HG02610 (cell line): ENCODE measurements at regions not wholly inside any gene's neighbourhood (a gene's known extent, or its start where the extent isn't known, plus 50 kb on each side); places are given as distances from the start of the nearest gene placed in this dataset.

Experiments
- ATAC-seq: cut with Tn5 transposase; IDR thresholded peaks from one replicate; pipeline ENCODE4 v1.9.1; 2021; ENCODE audit warnings: mild to moderate bottlenecking, moderate library complexity; ENCODE audit not compliant: unreplicated experiment

DNA sequence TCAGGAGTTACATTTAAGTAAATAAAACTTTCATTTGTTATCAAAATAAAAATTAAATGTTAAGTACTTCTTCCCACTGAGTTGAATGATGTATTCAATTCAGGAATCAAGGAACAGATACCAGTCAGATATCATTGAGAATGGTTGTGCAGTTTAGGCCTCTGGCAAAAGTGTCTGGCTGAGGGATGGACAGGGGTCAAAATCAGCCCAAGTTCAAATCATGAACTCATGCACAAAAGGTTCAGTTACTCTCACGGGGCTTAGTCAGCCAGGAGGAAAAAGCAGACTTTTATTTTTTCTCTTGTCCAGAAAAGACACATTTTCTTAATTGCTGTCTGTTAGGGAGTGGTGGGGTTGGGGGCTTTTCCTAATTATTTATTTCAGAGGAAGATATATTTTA, 166.3 kb downstream of the RASSF9 start:
- ATAC-seq, result no peak

DNA sequence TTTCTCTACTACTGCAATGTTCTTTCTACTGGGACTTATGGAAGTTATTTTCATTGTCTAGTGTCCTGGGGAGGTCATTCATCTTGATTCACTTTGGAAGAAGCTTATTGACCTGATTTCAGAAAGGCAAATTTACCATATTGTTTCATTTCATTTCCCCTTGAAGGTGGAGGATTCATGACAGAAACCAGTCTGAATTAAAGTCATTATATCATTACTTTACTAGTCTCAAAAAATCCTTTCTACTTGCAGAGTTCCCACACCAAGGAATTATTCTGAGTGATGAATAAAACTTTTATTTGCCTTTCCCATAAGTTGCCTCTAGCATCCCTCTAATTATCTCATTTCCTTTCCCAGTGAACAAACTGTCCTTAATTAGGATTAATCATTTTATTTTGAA, 163.8 kb downstream of the RASSF9 start:
- no peak for ATAC-seq

- ATAC-seq, result no peak
Measured at GRCh38 chr12:85673921-85674420, 162.2 kb downstream of the RASSF9 start.

DNA sequence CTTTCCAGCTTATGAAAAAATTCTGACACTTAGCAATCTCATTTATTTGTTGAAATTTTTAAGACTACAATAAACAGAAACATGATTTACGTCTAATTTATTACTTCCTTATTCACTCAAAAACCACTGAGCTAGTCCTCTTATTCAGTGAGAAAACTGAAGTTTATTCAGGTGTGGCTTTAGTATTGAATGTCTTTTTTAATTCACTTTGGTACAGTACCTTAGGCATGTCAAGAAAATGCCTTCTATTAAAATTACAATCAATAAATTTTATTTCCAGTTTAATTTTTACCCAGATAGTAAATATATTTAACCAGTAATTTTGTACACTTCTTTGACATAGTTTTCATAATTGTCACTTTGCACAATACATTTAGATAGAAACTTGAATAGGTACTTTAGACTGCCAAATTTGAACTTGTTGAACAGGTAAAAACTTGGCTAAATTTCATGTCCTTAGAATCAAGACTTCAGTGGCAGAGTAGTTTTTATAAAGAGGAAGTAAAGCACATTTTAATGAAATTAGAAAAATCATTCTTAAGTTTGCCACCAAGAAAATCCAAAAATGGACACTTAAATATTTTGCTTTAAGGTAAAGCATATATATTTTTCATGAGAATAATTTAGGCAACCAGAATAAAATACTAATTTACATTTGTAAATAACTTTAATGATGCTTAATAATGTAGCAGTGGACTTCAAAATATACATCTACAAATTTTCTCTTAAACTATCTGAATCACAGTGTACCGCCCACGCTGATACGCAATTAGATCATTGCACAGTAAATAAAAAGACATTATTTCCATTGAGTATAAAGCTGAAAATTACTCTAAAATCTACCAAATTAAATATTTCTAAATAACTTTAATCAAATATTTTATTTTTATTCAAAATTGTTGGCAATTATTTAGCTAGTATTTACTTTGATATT, 159.1 kb downstream of the RASSF9 start:
- ATAC-seq, result no peak

DNA sequence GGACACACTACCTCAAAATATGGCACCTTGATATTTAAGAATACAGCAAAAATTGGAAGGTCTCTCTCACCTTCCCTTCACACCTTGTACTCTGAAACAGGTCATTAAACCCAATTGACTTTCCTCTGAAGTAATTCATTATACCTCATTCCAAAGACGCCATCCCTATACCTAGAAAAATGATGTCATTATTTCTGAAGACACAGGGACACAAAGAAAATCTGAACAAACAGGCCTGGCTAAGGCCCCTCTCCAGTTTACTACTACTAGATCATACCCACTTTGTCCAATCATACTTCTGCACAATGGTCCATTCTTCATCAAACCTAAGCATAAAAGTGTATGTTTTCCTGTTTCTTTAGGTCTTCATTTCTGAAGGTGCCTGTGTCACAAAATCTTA, 156.9 kb downstream of the RASSF9 start:
- ATAC-seq, result no peak

- no peak for ATAC-seq
Measured at GRCh38 chr12:85680881-85681280, 155.3 kb downstream of the RASSF9 start.

DNA sequence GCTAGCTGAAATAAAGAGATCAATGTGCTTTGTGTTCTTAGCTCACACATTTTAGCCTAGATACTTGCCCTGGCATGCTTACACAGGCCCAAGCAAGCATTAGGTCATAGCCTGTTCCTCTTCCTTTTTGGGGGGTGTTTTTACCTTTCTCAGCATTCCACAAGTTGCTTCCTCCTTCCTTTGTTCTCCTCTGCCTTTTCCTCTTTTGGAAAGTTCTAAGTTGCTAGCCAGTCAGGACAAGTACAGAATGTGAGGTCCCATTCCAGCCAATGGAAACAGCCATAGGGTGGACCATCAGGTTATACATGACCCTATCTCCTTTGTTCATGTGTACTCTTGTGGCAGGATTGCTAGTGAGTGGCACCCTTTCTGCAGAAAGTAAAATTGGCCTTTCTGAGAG, 154.9 kb downstream of the RASSF9 start:
- ATAC-seq, result no peak

DNA sequence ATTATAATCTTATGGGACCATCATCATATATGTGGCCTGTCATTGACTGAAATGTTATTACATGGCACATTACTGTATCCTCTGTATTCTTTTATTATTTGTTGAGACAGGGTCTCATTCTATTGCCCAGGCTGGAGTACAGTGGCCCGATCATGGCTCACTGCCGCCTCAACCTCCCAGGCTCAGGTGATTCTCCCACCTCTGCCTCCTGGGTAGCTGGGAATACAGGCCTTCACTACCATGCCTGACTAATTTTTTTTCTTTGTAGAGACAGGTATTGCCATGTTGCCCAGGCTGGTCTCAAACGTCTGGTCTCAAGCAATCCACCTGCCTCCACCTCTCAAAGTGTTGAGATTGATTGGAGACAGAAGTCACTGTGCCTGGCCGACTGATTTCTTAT, 153.2 kb downstream of the RASSF9 start:
- ATAC-seq, result no peak

DNA sequence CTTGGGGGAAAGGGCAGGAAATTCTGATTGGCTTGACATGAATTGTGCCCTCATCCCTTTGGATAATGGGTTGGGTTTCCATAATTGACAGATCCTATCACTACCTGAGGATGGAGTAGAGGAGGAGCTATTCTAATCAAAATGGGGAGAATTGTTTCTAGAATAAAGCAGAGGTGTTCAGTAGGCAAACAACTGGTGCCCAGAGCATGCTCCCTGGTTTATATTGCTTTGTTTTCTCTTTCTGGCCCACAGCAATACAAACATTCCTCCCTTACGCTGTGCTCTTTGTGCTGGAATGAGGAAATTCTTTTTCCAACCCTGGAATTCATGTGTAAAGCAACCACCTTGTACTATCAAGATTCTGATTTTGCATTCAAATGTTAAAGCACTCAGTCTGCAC, 147.4 kb downstream of the RASSF9 start:
- ATAC-seq, result no peak

GRCh38 chr12:85690146-85690545, 146.1 kb downstream of the RASSF9 start:
- no peak for ATAC-seq

DNA sequence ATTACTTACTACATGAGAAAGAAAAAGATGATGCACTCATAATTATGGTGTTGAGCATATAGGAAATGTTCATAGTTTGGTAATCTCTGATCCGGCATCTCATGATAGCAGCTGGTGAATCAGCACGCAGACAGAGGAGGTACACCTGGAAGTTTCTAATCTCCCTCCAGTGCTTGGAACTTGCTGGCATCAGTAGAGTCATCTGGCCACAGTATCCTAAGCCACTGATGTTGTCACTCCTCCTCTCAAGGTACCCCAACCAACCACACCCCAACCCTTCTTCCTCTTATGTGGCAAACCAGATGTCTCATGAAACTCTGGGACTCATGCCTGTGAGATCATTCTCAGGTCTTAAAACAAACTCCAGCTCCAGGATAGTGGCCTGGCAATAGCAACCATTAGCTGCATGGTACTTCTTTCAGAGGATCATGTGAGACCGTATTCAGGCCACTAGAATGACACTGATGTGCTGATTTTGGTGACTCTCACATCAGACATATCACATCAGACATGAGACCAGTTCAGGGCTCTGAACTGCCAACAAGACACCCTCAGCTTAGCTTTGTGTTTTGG, 143.0 kb downstream of the RASSF9 start:
- ATAC-seq, result no peak

- ATAC-seq, result no peak
Measured at GRCh38 chr12:85695097-85695715, 141.0 kb downstream of the RASSF9 start.

GRCh38 chr12:85697003-85697402, 139.2 kb downstream of the RASSF9 start:
- ATAC-seq, result no peak

DNA sequence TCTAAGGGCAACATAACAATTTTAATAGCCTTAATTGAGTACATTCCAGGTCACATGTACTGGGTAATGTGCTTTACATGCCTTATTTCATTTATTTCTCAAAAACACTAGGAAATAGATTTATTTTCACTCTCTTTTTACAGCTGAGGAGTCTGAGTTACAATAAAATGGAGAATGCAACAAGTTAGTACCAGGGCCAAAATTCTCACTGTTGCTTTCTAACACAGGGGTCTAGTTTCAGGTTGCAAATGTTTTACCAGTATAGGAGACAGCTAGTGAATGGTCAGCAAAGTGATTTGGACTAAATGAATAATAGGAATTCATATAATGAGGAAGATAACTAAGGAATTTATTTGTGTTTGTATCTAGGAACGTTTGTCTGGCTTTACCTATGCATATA, 137.3 kb downstream of the RASSF9 start:
- no peak for ATAC-seq

DNA sequence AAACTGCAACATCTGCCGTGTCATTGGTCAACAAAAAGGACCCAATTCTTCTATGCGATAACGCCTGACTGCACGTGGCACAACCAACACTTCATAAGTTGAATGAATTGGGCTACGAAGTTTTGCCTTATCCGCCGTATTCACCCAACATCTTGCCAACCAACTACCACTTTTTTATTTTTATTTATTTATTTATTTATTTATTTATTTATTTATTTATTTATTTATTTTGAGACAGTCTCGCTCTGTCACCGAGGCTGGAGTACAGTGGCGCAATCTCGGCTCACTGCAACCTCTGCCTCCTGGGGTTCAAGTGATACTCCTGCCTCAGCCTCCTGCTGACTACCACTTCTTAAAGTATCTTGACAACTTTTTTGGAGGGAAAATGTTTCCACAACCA, 127.4 kb downstream of the RASSF9 start:
- ATAC-seq, result no peak

DNA sequence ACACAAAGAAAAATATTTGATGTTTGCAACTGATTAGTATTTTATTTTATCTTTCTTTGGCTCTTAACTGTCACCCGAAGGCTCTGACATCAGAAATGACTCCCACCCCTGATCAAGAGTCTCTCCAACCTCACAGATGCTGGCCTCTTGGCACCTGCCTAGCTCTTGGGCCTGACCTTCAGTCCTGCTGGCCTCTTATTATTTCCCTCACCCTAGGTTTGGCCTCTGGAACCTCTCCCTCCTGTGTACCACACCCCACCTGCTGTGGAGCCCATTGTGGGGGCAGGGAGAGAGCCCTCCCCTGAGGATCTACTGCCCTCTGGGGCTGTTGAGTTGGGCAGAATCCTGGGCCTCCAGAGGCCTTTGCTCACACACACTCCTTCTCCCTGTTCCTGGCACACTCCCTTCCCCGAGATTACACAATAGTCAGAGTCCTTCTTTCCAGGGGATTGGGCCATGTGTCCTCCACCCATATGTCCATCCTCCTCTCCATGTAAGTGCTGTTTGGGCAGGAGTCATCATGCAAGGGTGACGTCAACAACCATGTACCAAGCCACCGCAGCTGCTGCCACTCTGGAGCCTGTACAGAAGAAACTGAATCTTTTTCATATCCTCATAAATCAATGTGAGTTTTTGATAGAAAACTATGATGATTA, 124.3 kb downstream of the RASSF9 start:
- no peak for ATAC-seq

- ATAC-seq, result no peak
Measured at GRCh38 chr12:85713373-85713772, 122.8 kb downstream of the RASSF9 start.

GRCh38 chr12:85714425-85714824, 121.8 kb downstream of the RASSF9 start:
- no peak for ATAC-seq

GRCh38 chr12:85720308-85721033, 115.7 kb downstream of the RASSF9 start:
- no peak for ATAC-seq

DNA sequence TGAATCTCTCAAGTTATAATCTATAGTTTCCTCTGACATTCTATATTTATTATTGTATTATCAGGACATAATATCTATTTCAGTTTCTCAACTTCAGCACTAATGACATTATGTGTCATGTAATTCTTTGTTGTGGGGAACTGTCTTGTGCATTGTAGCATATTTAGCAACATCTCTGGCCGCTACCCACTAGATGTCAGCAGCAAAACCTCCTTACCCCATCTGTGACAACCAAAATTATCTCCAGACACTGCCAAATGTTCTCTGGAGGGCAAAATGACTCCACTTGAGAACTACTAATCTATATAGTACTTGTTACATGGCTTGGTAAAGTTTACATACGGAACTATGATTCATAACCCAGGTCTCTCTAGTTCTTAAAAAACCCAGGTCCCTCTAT, 110.2 kb downstream of the RASSF9 start:
- ATAC-seq, result no peak
